GM19351 (cell line): ENCODE measurements at regions not wholly inside any gene's neighbourhood (a gene's known extent, or its start where the extent isn't known, plus 50 kb on each side); places are given as distances from the start of the nearest gene placed in this dataset.

Experiments
- ATAC-seq: cut with Tn5 transposase; IDR thresholded peaks from one replicate; pipeline ENCODE4 v1.9.1; 2021; ENCODE audit warnings: mild to moderate bottlenecking, moderate library complexity; ENCODE audit not compliant: unreplicated experiment

GRCh38 chr18:42137693-42138375 is 182.8 kb downstream of the PIK3C3 start:
- ATAC-seq: no peak

- no peak for ATAC-seq
Observed at GRCh38 chr18:42141439-42141838, 186.4 kb downstream of the PIK3C3 start.

GRCh38 chr18:42155024-42155423 is 200.0 kb downstream of the PIK3C3 start:
- no peak for ATAC-seq

GRCh38 chr18:42156281-42156680 is 201.2 kb downstream of the PIK3C3 start:
- ATAC-seq: no peak

- no peak for ATAC-seq
Observed at GRCh38 chr18:42157420-42157819, 202.4 kb downstream of the PIK3C3 start.

- ATAC-seq: no peak
Observed at GRCh38 chr18:42157878-42158277, 202.8 kb downstream of the PIK3C3 start.

- no peak for ATAC-seq
Observed at GRCh38 chr18:42159146-42159545, 204.1 kb downstream of the PIK3C3 start.

- no peak for ATAC-seq
Observed at GRCh38 chr18:42163321-42163720, 208.3 kb downstream of the PIK3C3 start.

- ATAC-seq: no peak
Observed at GRCh38 chr18:42164556-42164955, 209.5 kb downstream of the PIK3C3 start.

- ATAC-seq: no peak
Observed at GRCh38 chr18:42165922-42166513, 211.0 kb downstream of the PIK3C3 start.

GRCh38 chr18:42168487-42168886 is 213.5 kb downstream of the PIK3C3 start:
- no peak for ATAC-seq

- no peak for ATAC-seq
Observed at GRCh38 chr18:42168907-42169306, 213.9 kb downstream of the PIK3C3 start.

GRCh38 chr18:42174909-42175308 is 219.9 kb downstream of the PIK3C3 start:
- ATAC-seq: no peak

GRCh38 chr18:42176599-42176998 is 221.6 kb downstream of the PIK3C3 start:
- ATAC-seq: peak; percentile 57

- no peak for ATAC-seq
Observed at GRCh38 chr18:42177390-42177789, 222.4 kb downstream of the PIK3C3 start.

GRCh38 chr18:42178376-42179080 is 223.5 kb downstream of the PIK3C3 start:
- ATAC-seq: no peak

- no peak for ATAC-seq
Observed at GRCh38 chr18:42179542-42180121, 224.6 kb downstream of the PIK3C3 start.

GRCh38 chr18:42181474-42181873 is 226.4 kb downstream of the PIK3C3 start:
- ATAC-seq: no peak

- no peak for ATAC-seq
Observed at GRCh38 chr18:42182728-42183700, 228.0 kb downstream of the PIK3C3 start.

GRCh38 chr18:42183746-42184145 is 228.7 kb downstream of the PIK3C3 start:
- no peak for ATAC-seq
